Astrocyte of the spinal cord (primary cell): ENCODE measurements at regions not wholly inside any gene's neighbourhood (a gene's known extent, or its start where the extent isn't known, plus 50 kb on each side); places are given as distances from the start of the nearest gene placed in this dataset.

ENCODE experiments used
- DNase-seq: peaks from one replicate; pipeline ENCODE4 v3.0.0; 2011; ENCODE audit warnings: low read depth, low spot score
- H3K4me3 ChIP-seq: 2 replicates; pipeline ENCODE4 v1.5.1; 2011; ENCODE audit warnings: low read depth, mild to moderate bottlenecking, low read length, moderate library complexity
- CTCF ChIP-seq: IDR thresholded peaks from 2 replicates; pipeline ENCODE4 v1.5.1; 2012; ENCODE audit warnings: low read depth, mild to moderate bottlenecking, low read length, inconsistent platforms
- in situ Hi-C: cut with HindIII; loops from 2 replicates; pipeline ENCODE4 v1.10.0; 2017; ENCODE audit warnings: low sequenced_read_pairs

- H3K4me3 ChIP-seq = no peak overlapping the region
- in situ Hi-C loops = no loop called here
- no peak for TF ChIP-seq CTCF
- DNase-seq = no peak
These were observed 58.1 kb upstream of the MAP9 start for GRCh38 chr4:155434904-155435303.

- in situ Hi-C loops = no loop called here
- no peak overlapping the region for H3K4me3 ChIP-seq
- no peak for TF ChIP-seq CTCF
- DNase-seq = no peak
These were observed 57.6 kb upstream of the MAP9 start for GRCh38 chr4:155434366-155434765.

GRCh38 chr4:155433636-155434360 lies 57.0 kb upstream of the MAP9 start:
- no peak for TF ChIP-seq CTCF
- H3K4me3 ChIP-seq = no peak overlapping the region
- in situ Hi-C loops = no loop called here
- DNase-seq = peak; percentile 55

- in situ Hi-C loops = no loop called here
- no peak for DNase-seq
- no peak overlapping the region for H3K4me3 ChIP-seq
- no peak for TF ChIP-seq CTCF
These were observed 54.4 kb upstream of the MAP9 start for GRCh38 chr4:155430895-155431795.

- TF ChIP-seq CTCF = no peak
- in situ Hi-C loops = no loop called here
- no peak for DNase-seq
- H3K4me3 ChIP-seq = no peak overlapping the region
These were observed 51.4 kb upstream of the MAP9 start for GRCh38 chr4:155428128-155428527.

- in situ Hi-C loops = no loop called here
- no peak overlapping the region for H3K4me3 ChIP-seq
- no peak for TF ChIP-seq CTCF
- no peak for DNase-seq
These were observed 50.2 kb upstream of the MAP9 start for GRCh38 chr4:155426953-155427352.
